Stimulated activated memory B cell treated with anti-CD40 and anti-IgM and Interleukin-4, amounts not matched to agents 10 μg/mL and 1 μg/mL and 100 μg/mL, for 72 hours (primary cell): ENCODE measurements at regions not wholly inside any gene's neighbourhood (a gene's known extent, or its start where the extent isn't known, plus 50 kb on each side); places are given as distances from the start of the nearest gene placed in this dataset.

Source experiments
- ATAC-seq: fragments of 150-1000 bp; cut with Tn5 transposase; 2 replicates; pipeline ENCODE4 v1.10.0; 2021
- H3K27ac Mint-ChIP-seq: one replicate; pipeline ENCODE4 v1.8.0; 2022; ENCODE audit warnings: mild to moderate bottlenecking, mixed read lengths
- H3K27me3 Mint-ChIP-seq: one replicate; pipeline ENCODE4 v1.8.0; 2022; ENCODE audit warnings: mixed read lengths
- H3K36me3 Mint-ChIP-seq: one replicate; pipeline ENCODE4 v1.8.0; 2022; ENCODE audit warnings: mixed read lengths
- H3K4me1 Mint-ChIP-seq: one replicate; pipeline ENCODE4 v1.8.0; 2022; ENCODE audit warnings: mixed read lengths
- H3K4me3 Mint-ChIP-seq: one replicate; pipeline ENCODE4 v1.8.0; 2022; ENCODE audit warnings: mild to moderate bottlenecking, moderate library complexity, mixed read lengths
- H3K9me3 Mint-ChIP-seq: one replicate; pipeline ENCODE4 v1.8.0; 2022; ENCODE audit warnings: mixed read lengths

DNA sequence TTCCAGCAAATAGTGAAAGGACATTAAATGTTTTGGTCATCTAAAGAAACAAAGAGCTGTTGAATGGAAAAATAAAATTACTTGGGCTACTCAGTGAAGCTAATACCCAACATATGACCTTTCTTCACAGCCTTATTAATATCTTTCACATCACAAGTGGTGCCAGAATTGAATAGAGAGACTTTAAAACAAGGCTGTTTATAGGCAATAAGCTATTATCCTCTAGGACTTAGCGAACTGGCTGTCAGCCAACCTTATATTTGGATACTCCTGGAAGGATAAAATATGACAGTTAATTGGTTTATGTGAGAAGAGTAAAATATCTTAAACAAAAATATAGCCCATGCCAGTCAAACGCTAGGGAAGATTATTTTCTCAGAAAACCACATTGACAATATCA, 225.5 kb upstream of the BLID start:
- Mint-ChIP-seq H3K4me3 (no peak overlapping the region), H3K36me3 (no peaks in the 10 kb centered on the region), H3K4me1 (no peaks in the 10 kb centered on the region), H3K9me3 (peaks cover 9% of the 10 kb centered on the region), H3K27ac (no peak overlapping the region), H3K27me3 (no peaks in the 10 kb centered on the region)
- ATAC-seq: no peak

DNA sequence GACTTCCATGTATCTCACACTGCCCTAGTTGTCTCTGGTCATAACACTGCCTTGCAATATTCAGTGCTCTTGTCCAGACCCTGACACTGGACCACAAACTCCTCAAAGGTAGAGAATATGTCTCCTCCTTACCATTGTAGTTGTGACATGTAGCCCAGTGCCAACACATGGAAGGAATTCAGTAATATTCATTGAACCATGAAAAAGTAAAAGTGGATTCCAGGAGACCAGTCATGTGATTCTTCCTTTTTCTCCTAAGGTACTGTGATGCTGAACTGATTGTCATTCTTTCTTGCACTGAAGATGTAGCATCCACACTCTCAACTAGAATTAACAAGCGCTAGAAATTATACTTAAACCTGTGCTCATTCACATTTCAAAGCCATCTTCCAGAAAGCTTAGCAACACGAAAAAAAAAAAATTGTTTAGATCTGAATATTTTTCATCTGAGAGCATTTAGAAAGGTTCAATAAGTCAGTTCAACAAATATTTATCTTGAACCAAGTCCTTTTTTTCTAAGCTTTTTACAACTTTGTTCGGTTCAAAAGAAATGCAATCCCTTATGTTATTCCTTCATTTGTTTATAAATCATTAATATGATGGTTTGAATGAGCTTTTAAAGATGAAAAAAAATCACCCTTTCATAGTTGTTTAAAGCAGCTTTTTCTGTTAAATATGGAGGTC, 224.7 kb upstream of the BLID start:
- Mint-ChIP-seq H3K9me3 (peaks cover 9% of the 10 kb centered on the region), H3K4me3 (no peak overlapping the region), H3K27me3 (no peaks in the 10 kb centered on the region), H3K36me3 (no peaks in the 10 kb centered on the region), H3K4me1 (no peaks in the 10 kb centered on the region), H3K27ac (no peak overlapping the region)
- ATAC-seq: no peak

DNA sequence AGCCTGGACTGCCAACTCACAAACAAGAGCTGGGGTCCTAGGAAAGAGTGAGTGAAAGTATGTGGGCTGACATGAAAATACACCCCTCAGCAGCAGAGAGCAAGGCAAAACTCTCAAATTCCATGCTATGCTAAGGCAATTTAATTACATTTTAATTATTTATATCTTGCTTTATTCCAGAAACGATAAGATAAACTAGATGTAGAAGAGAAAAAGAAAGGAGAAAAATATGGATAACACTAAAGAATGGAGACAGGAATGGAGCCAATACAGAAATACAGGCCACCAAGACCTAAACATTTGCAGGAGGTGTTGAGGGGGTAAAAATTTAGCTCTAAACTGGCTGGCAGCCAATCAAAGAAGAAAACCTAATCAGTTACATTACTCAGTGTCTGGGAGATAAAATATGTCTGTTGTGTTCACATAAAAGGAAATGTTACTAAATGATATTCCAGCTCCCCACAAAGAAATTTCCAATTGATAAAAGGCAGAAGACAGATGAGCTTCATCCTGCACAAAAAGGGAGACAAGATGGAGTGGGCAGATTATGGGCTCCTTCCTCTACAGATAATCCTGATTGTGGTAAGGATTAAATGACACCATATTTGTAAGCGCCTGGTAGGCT, 223.5 kb upstream of the BLID start:
- H3K36me3 Mint-ChIP-seq: no peaks in the 10 kb centered on the region
- H3K27ac Mint-ChIP-seq: no peak overlapping the region
- no peaks in the 10 kb centered on the region for H3K4me1 Mint-ChIP-seq
- no peaks in the 10 kb centered on the region for H3K27me3 Mint-ChIP-seq
- ATAC-seq: no peak
- H3K9me3 Mint-ChIP-seq: peaks cover 7% of the 10 kb centered on the region
- H3K4me3 Mint-ChIP-seq: no peak overlapping the region

DNA sequence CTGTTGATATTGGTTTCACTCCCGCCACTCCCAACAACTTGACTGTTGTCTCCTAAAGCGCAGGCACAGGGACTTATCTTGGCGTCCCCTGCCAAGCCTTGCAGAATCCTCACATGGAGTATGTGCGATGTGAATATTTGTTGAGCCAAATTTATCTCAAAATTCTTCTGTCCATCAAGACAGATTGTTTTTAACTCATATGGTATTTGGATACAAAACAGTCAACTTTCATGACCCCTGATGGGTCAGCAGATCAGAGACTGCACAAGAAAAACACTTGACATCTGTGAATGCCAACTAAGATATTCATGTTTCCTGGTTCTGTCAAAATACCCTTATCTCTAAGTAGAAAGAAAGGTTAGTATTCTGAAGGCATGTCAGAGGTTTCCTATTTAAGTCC, 221.7 kb upstream of the BLID start:
- Mint-ChIP-seq H3K27ac (no peak overlapping the region), H3K27me3 (peaks cover 11% of the 10 kb centered on the region), H3K9me3 (peaks cover 11% of the 10 kb centered on the region), H3K4me3 (no peak overlapping the region), H3K4me1 (no peaks in the 10 kb centered on the region), H3K36me3 (no peaks in the 10 kb centered on the region)
- no peak for ATAC-seq

DNA sequence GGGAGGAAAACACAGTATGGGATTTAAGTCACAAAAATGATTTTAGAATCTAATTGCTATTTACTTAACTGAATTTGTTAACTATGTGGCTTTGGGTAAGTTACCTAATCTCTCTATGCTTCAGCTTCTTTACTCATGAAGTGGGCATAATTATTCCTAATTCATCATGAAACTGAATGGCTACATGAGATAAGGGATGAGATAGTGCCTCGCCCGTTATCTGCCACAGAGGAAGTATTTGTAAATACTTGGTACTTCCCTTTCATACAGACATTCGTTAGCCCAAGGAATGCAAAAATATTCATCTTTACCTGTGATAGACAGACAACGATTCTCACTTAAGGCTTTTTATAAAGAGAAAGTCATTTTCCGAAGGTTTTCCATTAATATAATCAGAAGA, 221.2 kb upstream of the BLID start:
- Mint-ChIP-seq H3K4me1 (no peaks in the 10 kb centered on the region), H3K27ac (no peak overlapping the region), H3K4me3 (no peak overlapping the region), H3K27me3 (peaks cover 11% of the 10 kb centered on the region), H3K9me3 (peaks cover 6% of the 10 kb centered on the region), H3K36me3 (no peaks in the 10 kb centered on the region)
- ATAC-seq: no peak

DNA sequence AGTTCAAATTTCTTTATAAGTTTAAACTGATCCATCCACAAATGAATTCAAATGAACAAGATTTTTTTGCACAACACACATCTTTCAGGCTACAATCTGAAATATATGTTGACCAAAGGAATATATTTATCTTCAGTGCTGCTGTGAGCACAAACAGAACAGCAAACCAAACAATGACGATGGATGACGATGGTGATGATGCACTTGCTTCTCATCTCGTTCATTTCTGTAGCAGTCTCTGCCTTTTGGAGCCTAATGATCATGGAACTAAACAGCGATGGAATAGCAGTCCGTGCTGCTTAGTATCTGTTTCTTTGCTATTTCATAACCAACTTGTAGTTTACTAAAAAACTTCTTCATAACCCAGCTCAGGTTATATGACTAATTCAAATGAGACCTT, 220.7 kb upstream of the BLID start:
- Mint-ChIP-seq H3K4me1 (no peaks in the 10 kb centered on the region), H3K27me3 (peaks cover 11% of the 10 kb centered on the region), H3K36me3 (no peaks in the 10 kb centered on the region), H3K4me3 (no peak overlapping the region), H3K27ac (no peak overlapping the region), H3K9me3 (peaks cover 4% of the 10 kb centered on the region)
- ATAC-seq: no peak

DNA sequence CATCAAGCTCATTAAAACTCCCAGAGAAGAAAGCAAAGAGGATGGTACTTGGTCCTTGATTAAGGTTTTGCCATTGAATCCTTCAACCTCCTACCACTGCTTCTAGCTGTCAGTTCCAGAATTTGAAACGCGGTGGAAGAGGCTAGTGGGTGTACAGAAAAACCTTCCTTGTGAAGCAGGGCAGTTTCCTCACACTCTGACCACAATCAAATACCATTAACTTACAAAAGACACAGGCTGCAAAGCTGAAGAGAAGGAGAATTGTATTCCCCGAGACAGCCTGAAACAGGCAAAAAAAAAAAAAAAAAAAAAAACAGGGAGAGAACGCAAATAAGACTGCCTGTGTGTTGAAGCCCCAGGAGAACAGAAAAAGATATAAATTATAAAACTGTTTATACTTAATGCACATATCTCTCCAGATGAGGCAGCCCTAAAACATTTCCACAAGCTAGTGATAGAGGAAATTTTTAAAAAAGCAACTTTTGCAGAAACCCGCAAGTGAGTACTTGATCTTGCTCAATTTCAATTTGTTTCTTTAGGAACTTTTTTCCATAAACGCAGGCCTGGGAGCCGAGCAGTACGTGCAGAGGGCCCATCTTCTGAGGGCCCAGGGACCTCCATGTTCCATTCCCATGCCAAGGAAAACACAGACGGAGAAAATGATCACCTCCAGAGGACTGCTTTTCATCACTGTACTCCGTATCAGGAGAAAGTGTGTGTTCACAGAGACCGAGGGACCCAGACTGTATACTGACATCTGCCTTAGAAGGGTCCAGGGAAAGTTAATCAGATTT, 218.7 kb upstream of the BLID start:
- Mint-ChIP-seq H3K27ac (no peak overlapping the region), H3K4me3 (no peak overlapping the region), H3K4me1 (no peaks in the 10 kb centered on the region), H3K27me3 (peaks cover 11% of the 10 kb centered on the region), H3K36me3 (no peaks in the 10 kb centered on the region), H3K9me3 (peaks cover 4% of the 10 kb centered on the region)
- no peak for ATAC-seq

DNA sequence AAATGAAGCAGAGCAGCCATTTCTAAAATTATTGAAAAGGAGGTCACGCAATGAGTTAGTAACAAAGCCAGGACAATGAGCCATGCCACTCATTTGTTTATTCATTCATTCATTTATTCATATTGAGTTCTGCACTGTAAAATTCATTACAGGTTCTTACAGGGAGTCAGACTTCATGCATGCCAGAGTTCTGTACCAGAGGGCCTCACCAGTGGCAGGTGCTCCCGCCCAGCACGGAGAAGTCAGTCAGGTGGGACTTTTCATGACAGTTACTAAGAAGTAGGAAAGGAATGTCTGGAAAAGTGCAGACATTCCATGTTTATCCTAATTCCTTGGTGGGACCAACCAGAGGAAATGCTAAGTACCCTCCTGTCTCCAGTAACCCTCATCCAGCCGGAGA, 217.5 kb upstream of the BLID start:
- Mint-ChIP-seq H3K4me3 (no peak overlapping the region), H3K4me1 (no peaks in the 10 kb centered on the region), H3K9me3 (peaks cover 4% of the 10 kb centered on the region), H3K27me3 (peaks cover 11% of the 10 kb centered on the region), H3K27ac (no peak overlapping the region), H3K36me3 (no peaks in the 10 kb centered on the region)
- no peak for ATAC-seq

DNA sequence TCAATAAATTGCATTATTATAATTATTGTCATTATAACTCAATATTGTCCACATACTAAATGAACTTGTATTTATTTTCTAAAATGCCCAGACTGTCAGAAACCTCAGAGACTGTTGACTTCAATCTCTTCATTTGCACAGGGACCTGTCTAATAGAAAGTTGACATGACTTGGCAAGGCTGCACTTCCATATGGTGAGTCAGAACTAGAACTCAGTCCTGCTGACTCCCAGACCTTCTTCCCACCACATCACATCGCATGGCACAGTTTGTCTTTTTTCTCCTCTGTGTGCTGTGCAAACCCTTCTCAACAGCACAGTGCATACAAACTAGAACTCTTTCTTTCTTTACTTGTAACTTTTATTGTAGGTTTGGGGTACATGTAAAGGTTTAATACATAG, 215.1 kb upstream of the BLID start:
- Mint-ChIP-seq H3K36me3 (no peaks in the 10 kb centered on the region), H3K4me3 (no peak overlapping the region), H3K27me3 (peaks cover 11% of the 10 kb centered on the region), H3K27ac (no peak overlapping the region), H3K4me1 (no peaks in the 10 kb centered on the region), H3K9me3 (peaks cover 4% of the 10 kb centered on the region)
- no peak for ATAC-seq

DNA sequence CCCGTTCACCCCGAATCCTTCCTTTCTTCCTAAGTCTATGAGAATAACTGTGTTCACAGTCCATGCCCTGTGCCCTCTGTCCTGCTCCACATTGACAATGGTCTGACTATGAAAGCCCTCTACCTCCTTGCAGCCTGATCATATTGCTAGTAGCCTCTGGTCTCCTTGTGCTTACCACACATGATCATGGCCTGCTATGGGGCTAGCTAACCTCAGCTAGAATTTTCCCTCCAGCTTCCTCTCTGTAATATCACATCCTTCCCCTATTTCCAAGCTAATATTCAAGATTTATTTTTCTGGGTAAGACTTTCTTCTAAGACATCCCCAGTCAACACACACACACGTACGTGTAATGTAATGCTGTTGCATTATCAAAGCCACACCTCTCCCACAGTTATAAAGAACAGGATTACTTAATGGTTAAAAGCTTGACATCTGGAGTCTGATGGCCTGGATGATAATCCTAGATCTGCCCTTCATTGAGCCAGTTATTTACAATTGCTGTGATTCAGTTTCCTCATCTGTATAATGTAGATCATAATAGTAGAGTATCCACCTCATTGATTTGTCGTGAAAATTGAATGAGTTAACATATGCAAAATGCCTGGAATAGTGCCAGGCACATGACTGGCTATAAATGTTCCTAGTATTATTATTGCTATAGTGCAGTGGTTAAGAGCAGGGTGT, 214.4 kb upstream of the BLID start:
- Mint-ChIP-seq H3K27me3 (peaks cover 11% of the 10 kb centered on the region), H3K27ac (no peak overlapping the region)
- no peak for ATAC-seq

DNA sequence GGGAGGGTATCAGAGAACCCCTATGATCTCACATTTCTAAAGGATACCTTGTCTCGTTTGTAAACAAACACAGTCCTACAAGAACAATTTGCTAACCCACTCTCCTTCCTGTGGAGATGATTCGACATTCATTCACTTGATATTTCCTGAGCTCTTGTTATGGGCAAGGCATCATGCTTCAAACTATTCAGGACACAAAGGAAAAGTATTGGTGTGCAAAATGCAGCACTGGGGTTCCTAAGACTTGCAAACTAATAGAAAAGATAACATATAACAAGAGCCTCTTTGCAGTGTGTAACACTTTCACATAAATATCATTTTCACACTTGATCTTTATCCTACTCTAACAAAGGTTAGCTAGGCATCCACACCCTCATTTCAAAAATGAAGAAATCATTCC, 211.5 kb upstream of the BLID start:
- no peak overlapping the region for H3K27ac Mint-ChIP-seq
- H3K4me1 Mint-ChIP-seq: no peaks in the 10 kb centered on the region
- H3K27me3 Mint-ChIP-seq: no peaks in the 10 kb centered on the region
- ATAC-seq: no peak
- no peak overlapping the region for H3K4me3 Mint-ChIP-seq
- H3K9me3 Mint-ChIP-seq: no peaks in the 10 kb centered on the region
- H3K36me3 Mint-ChIP-seq: no peaks in the 10 kb centered on the region

More for the DNA sequence above, 214.4 kb upstream of the BLID start:
- H3K36me3 Mint-ChIP-seq: no peaks in the 10 kb centered on the region
- peaks cover 4% of the 10 kb centered on the region for H3K9me3 Mint-ChIP-seq
- no peak overlapping the region for H3K4me3 Mint-ChIP-seq
- H3K4me1 Mint-ChIP-seq: no peaks in the 10 kb centered on the region

DNA sequence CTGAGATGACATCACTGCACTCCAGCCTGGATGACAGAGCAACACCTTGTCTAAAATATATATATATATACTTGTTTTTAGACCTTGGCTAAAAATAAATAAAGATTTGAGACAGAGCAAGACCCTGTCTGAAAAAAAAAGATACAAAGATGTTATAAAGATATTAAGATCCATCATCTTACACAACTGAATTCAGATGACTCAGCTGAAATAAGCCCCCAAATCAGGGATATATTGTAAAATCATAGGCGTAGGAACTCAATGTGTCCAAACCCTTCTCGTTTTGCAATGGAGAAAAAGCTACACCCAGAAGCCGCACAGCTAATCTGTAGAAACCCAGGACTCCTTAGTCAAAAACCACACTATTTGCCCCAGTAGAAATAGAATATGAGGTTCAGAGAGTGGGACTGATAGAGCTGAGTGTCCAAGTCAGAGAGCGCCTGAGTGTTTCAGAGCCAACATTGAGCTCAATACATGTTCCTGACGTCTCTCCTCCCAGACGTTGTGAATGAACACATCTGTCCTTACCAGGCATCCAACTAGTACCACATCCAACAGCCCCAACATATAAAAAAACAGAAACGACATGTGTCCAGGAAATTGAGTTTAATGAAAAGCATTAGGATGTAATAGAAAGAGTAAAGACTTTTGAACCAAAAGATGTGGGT, 207.9 kb upstream of the BLID start:
- Mint-ChIP-seq H3K27me3 (no peaks in the 10 kb centered on the region), H3K4me3 (no peak overlapping the region), H3K9me3 (no peaks in the 10 kb centered on the region), H3K27ac (no peak overlapping the region), H3K4me1 (no peaks in the 10 kb centered on the region), H3K36me3 (no peaks in the 10 kb centered on the region)
- ATAC-seq: no peak

DNA sequence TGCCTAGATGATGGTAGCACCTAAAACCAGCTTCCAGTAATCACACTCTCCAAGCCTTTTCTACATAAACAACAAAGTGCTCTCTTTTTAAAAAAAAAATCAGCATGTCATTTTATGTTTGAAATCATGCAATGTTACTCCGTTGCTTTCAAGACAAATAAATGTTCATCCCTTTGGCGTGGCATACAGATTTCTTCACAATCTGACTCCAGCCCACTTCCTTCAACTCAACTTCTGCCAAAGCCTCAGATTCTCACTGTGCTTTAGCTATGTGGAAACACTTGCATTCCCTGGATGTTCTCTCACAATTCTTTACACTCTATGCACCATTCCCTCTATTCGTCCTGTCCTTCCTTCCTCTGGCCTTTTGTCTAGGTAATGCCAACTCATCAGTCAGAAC, 206.3 kb upstream of the BLID start:
- Mint-ChIP-seq H3K36me3 (no peaks in the 10 kb centered on the region), H3K9me3 (no peaks in the 10 kb centered on the region), H3K4me1 (no peaks in the 10 kb centered on the region), H3K27ac (no peak overlapping the region), H3K27me3 (no peaks in the 10 kb centered on the region), H3K4me3 (no peak overlapping the region)
- ATAC-seq: no peak

DNA sequence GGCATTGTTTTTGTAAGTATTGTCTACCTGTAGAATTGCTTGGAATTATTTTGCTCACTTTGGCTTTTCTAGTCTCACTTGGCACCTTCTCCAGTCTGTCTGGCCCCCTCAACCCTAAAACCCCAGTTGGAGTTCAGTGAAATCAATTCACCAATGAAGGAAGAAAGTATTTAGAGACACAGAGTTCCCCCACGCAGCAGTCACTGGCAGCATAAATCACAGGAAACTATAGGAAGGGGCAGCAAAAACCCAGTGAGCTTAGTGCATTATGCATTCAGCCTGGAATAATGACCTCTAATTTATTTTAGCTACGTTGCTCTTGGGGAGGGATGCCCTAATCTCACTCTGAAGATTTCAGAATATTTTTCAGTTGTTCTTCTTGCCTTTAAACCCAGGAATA, 204.7 kb upstream of the BLID start:
- ATAC-seq: no peak
- H3K27me3 Mint-ChIP-seq: no peaks in the 10 kb centered on the region
- no peak overlapping the region for H3K27ac Mint-ChIP-seq
- H3K4me3 Mint-ChIP-seq: no peak overlapping the region
- no peaks in the 10 kb centered on the region for H3K9me3 Mint-ChIP-seq
- H3K36me3 Mint-ChIP-seq: no peaks in the 10 kb centered on the region
- H3K4me1 Mint-ChIP-seq: no peaks in the 10 kb centered on the region
